ENCODE measurements at regions not wholly inside any gene's neighbourhood (a gene's known extent, or its start where the extent isn't known, plus 50 kb on each side); places are given as distances from the start of the nearest gene placed in this dataset.

DNA sequence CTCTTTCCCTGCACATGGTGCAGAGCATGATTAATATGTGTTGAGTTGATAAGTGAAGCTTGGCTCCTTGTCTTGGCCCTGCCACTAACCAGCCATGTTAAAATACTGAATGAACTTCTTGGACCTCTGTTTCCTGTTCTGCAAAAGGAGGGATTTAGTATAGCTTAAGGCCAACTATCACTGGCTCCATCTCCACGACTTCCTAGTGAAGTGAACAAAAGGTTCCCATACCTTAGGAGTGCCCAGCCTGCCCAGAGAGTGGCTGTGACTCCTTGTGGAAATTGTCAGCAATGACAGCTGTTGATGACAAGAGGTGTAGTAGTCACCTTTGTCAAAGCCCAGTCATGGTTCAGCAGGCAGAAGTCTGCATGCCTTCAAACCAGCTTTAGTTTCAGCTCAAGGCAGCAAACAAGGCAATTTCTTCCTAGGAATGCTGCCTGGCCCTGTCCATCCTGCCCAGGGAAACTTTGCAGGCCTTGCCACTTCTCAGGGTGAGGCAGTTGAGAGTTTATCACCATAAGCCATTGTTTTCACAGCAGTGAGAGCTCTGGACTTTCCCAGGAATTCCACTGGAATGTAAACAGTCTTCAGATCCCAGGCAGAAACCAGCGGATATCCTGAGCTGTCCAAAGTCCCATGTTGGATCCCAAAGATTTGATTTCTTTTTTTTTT, 169.7 kb upstream of the TNFAIP3 start:
- no peak for TF ChIP-seq CTCF (IDR thresholded peaks at IDR 0.05; ENCODE audit: control insufficient read depth, insufficient read depth, low read depth, low read length, missing control alignments)
- H3K4me3 ChIP-seq (ENCODE audit: control insufficient read depth, low read depth, low read length) = no peak overlapping the region
- no peak for DNase-seq (ENCODE audit: low read depth)

GRCh38 chr6:137698636-137699030, 168.4 kb upstream of the TNFAIP3 start:
- TF ChIP-seq CTCF (IDR thresholded peaks at IDR 0.05; ENCODE audit: control insufficient read depth, insufficient read depth, low read depth, low read length, missing control alignments) = no peak
- no peak overlapping the region for H3K4me3 ChIP-seq (ENCODE audit: control insufficient read depth, low read depth, low read length)
- DNase-seq (ENCODE audit: low read depth) = no peak

DNA sequence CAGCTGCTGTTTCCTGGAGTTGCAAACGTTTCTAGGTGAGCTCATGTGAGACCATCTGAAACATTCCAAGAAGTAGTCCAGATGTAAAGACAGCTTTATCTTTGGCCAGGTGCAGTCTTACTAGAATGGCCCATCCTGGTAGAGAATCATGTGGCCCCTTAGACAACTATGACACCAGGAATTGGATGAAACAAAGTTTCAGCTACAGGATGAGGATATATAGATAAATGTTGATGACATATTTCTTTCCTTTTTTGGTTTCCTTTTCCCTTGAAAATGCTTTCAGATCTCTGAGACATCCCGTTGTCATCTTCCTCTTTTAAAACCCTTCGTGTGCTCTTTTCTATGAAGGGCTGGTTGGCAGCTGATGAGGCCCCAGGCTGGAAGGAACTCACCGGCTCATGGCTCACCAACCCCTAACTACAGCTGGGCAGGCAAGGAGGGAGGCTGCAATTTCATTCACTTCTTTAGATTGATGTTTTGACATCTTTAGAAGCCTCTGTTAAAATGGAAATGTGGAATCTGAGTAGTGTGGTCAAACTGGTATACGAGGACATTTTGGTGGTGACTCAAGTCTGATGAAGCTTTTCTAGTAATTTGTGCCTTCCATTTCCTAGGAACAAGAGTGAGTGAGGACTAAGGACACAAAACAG, 167.9 kb upstream of the TNFAIP3 start:
- no peak for TF ChIP-seq CTCF (IDR thresholded peaks at IDR 0.05; ENCODE audit: control insufficient read depth, insufficient read depth, low read depth, low read length, missing control alignments)
- no peak overlapping the region for H3K4me3 ChIP-seq (ENCODE audit: control insufficient read depth, low read depth, low read length)
- DNase-seq (ENCODE audit: low read depth) = no peak

GRCh38 chr6:137700161-137700560, 166.9 kb upstream of the TNFAIP3 start:
- TF ChIP-seq CTCF (IDR thresholded peaks at IDR 0.05; ENCODE audit: control insufficient read depth, insufficient read depth, low read depth, low read length, missing control alignments) = no peak
- DNase-seq (ENCODE audit: low read depth) = no peak
- H3K4me3 ChIP-seq (ENCODE audit: control insufficient read depth, low read depth, low read length) = no peak overlapping the region

- no peak overlapping the region for H3K4me3 ChIP-seq (ENCODE audit: control insufficient read depth, low read depth, low read length)
- no peak for DNase-seq (ENCODE audit: low read depth)
- TF ChIP-seq CTCF (IDR thresholded peaks at IDR 0.05; ENCODE audit: control insufficient read depth, insufficient read depth, low read depth, low read length, missing control alignments) = no peak
Measured at GRCh38 chr6:137700751-137701477, 166.1 kb upstream of the TNFAIP3 start.

DNA sequence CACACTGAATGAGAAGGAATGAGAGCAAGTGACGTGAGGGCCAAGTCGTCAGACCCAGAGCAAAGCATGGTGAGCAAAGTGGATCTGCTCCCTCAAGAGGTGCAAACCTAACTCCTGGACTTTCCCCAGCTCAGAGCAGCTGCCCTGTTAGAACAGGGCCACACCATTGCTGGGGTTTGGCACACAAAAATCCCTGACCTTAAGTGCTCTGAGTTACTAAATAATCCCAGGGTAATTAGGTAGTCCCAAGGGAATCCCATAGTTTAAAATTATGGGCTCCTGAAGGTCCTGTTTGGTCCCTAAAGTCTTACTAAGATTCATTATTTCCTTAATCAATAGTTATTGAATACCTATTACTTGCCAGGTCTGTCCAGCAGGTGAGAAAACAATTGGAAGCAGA, 165.1 kb upstream of the TNFAIP3 start:
- H3K4me3 ChIP-seq (ENCODE audit: control insufficient read depth, low read depth, low read length) = no peak overlapping the region
- no peak for TF ChIP-seq CTCF (IDR thresholded peaks at IDR 0.05; ENCODE audit: control insufficient read depth, insufficient read depth, low read depth, low read length, missing control alignments)
- DNase-seq (ENCODE audit: low read depth) = no peak
